Gastrocnemius medialis (tissue), 4 donors: ENCODE measurements at regions not wholly inside any gene's neighbourhood (a gene's known extent, or its start where the extent isn't known, plus 50 kb on each side); places are given as distances from the start of the nearest gene placed in this dataset.

Experiments
- ATAC-seq, 2 donors: fragments of 150-250 bp; one replicate each; pipeline ENCODE4 v1.9.1; 2016
- DNase-seq, 2 donors: peaks; one replicate each; pipeline ENCODE4 v3.0.0-alpha.2; 2019
- H3K27ac ChIP-seq, 4 donors: fragments of 200-600 bp; sonication (generic); 1 replicate in 1 of 4; 2 replicates in 3 of 4; pipeline ENCODE4 v1.5.1; 2016 to 2018; ENCODE audit warnings: mild to moderate bottlenecking in 2 of 4, moderate library complexity in 1 of 4
- H3K27me3 ChIP-seq, 3 donors: fragments of 200-600 bp; sonication (generic) in 2 of 3; 1 replicate in 1 of 3; 2 replicates in 2 of 3; pipeline versions ENCODE4 v1.5.1 to v1.6.0; 2016 to 2019; ENCODE audit warnings: mild to moderate bottlenecking in 1 of 3, moderate library complexity in 1 of 3
- H3K36me3 ChIP-seq, 2 donors: fragments of 200-600 bp; sonication (generic) in 1 of 2; one replicate each; pipeline ENCODE4 v1.5.1; 2017 to 2018
- H3K4me1 ChIP-seq, 2 donors: fragments of 200-600 bp; sonication (generic) in 1 of 2; one replicate each; pipeline ENCODE4 v1.5.1; 2016 to 2017; ENCODE audit warnings: mild to moderate bottlenecking in 2 of 2
- H3K4me3 ChIP-seq, 4 donors: fragments of 200-600 bp; sonication (generic) in 3 of 4; 1 replicate in 1 of 4; 2 replicates in 3 of 4; pipeline ENCODE4 v1.5.1; 2016 to 2019; ENCODE audit warnings: mild to moderate bottlenecking in 2 of 4
- H3K9me3 ChIP-seq, 3 donors: fragments of 200-600 bp; sonication (generic) in 2 of 3; 1 replicate in 1 of 3; 2 replicates in 2 of 3; pipeline ENCODE4 v1.5.1; 2016 to 2019
- CTCF ChIP-seq, 5 experiments: fragments of 450-650 bp in 3 of 5; fragments of 200-600 bp in 2 of 5; sonication (generic) in 2 of 5; IDR thresholded peaks in 4 of 5; conservative IDR thresholded peaks in 1 of 5; 1 replicate in 4 of 5; 2 replicates in 1 of 5; pipeline ENCODE4 v1.5.1; 2016 to 2019; ENCODE audit warnings: antibody characterized with exemption in 5 of 5, mild to moderate bottlenecking in 3 of 5, moderate library complexity in 3 of 5
- POLR2A ChIP-seq, 2 donors: fragments of 450-650 bp; IDR thresholded peaks; one replicate each; pipeline ENCODE4 v1.6.1; 2017; ENCODE audit warnings: antibody characterized with exemption in 2 of 2, mild to moderate bottlenecking in 2 of 2, moderate library complexity in 2 of 2
- in situ Hi-C, 4 donors: fragments of 200-750 bp; cut with MboI; loops; one replicate each; pipeline versions ENCODE4 v1.15.0 to v1.8.0; 2017; ENCODE audit warnings: low sequenced_read_pairs in 4 of 4
- intact Hi-C: fragments of 100-400 bp; cut with DNase I; formaldehyde crosslinking; loops from one replicate; pipeline ENCODE4 v1.15.1; 2023; ENCODE audit warnings: low total_unique reads

- Histone ChIP-seq H3K27me3 (no peaks in the 10 kb centered on the region), H3K4me3 (no peak overlapping the region), H3K9me3 (no peaks in the 10 kb centered on the region), H3K4me1 (no peaks in the 10 kb centered on the region), H3K27ac (no peak overlapping the region), H3K36me3 (no peaks in the 10 kb centered on the region)
- no peak for TF ChIP-seq POLR2A (IDR thresholded peaks at IDR 0.05)
- TF ChIP-seq CTCF (IDR thresholded peaks at IDR 0.05 in 4 of 5, conservative IDR thresholded peaks at IDR 0.05 in 1 of 5), result no peak
- in situ Hi-C loops, result loop anchor here in 1 of 4 donors (25.0 kb wide), 1 partner anchor 369 kb away; no protein-coding TSS in a partner anchor
- DNase-seq (no peak), ATAC-seq (no peak)
- intact Hi-C loops, result no loop called here
Measured at GRCh38 chr10:109418795-109419194, 504.5 kb downstream of the XPNPEP1 start.

- H3K27me3 ChIP-seq, result no peaks in the 10 kb centered on the region
- no peak overlapping the region for H3K27ac ChIP-seq
- H3K4me1 ChIP-seq, result no peaks in the 10 kb centered on the region
- no peaks in the 10 kb centered on the region for H3K9me3 ChIP-seq
- no peak for ATAC-seq
- intact Hi-C loops, result no loop called here
- in situ Hi-C loops, result loop anchor here in 1 of 4 donors (25.0 kb wide), 1 partner anchor 369 kb away; no protein-coding TSS in a partner anchor
- TF ChIP-seq POLR2A (IDR thresholded peaks at IDR 0.05) (no peak), CTCF (IDR thresholded peaks at IDR 0.05 in 4 of 5, conservative IDR thresholded peaks at IDR 0.05 in 1 of 5) (no peak)
- H3K4me3 ChIP-seq, result no peak overlapping the region
- H3K36me3 ChIP-seq, result no peaks in the 10 kb centered on the region
- no peak for DNase-seq
Measured at GRCh38 chr10:109417803-109418202, 505.5 kb downstream of the XPNPEP1 start.

GRCh38 chr10:109412353-109412752 lies 511.0 kb downstream of the XPNPEP1 start:
- DNase-seq, result no peak
- in situ Hi-C loops, result loop anchor here in 1 of 4 donors (25.0 kb wide), 1 partner anchor 375 kb away; no protein-coding TSS in a partner anchor

GRCh38 chr10:109411917-109412316 lies 511.4 kb downstream of the XPNPEP1 start:
- Histone ChIP-seq H3K4me1 (no peaks in the 10 kb centered on the region), H3K27me3 (no peaks in the 10 kb centered on the region), H3K27ac (no peak overlapping the region), H3K9me3 (no peaks in the 10 kb centered on the region), H3K4me3 (no peak overlapping the region), H3K36me3 (no peaks in the 10 kb centered on the region)
- DNase-seq (no peak), ATAC-seq (no peak)
- intact Hi-C loops (no loop called here), in situ Hi-C loops (loop anchor here in 1 of 4 donors (25.0 kb wide), 1 partner anchor 375 kb away; no protein-coding TSS in a partner anchor)
- no peak for TF ChIP-seq CTCF (IDR thresholded peaks at IDR 0.05 in 4 of 5, conservative IDR thresholded peaks at IDR 0.05 in 1 of 5)
- no peak for TF ChIP-seq POLR2A (IDR thresholded peaks at IDR 0.05)

More at GRCh38 chr10:109412353-109412752, 511.0 kb downstream of the XPNPEP1 start:
- Histone ChIP-seq H3K4me1 (no peaks in the 10 kb centered on the region), H3K27ac (no peak overlapping the region), H3K27me3 (no peaks in the 10 kb centered on the region), H3K36me3 (no peaks in the 10 kb centered on the region), H3K4me3 (no peak overlapping the region), H3K9me3 (no peaks in the 10 kb centered on the region)
- intact Hi-C loops, result no loop called here
- no peak for TF ChIP-seq CTCF (IDR thresholded peaks at IDR 0.05 in 4 of 5, conservative IDR thresholded peaks at IDR 0.05 in 1 of 5)
- TF ChIP-seq POLR2A (IDR thresholded peaks at IDR 0.05), result no peak
- no peak for ATAC-seq

- no peak overlapping the region for H3K4me3 ChIP-seq
- no peak for ATAC-seq
- H3K36me3 ChIP-seq, result no peaks in the 10 kb centered on the region
- H3K9me3 ChIP-seq, result no peaks in the 10 kb centered on the region
- in situ Hi-C loops (loop anchor here in 1 of 4 donors (25.0 kb wide), 1 partner anchor 382 kb away; no protein-coding TSS in a partner anchor), intact Hi-C loops (no loop called here)
- TF ChIP-seq POLR2A (IDR thresholded peaks at IDR 0.05) (no peak), CTCF (IDR thresholded peaks at IDR 0.05 in 4 of 5, conservative IDR thresholded peaks at IDR 0.05 in 1 of 5) (no peak)
- no peaks in the 10 kb centered on the region for H3K4me1 ChIP-seq
- H3K27ac ChIP-seq, result no peak overlapping the region
- no peaks in the 10 kb centered on the region for H3K27me3 ChIP-seq
- DNase-seq, result no peak
Measured at GRCh38 chr10:109405338-109405737, 518.0 kb downstream of the XPNPEP1 start.
